DOHH2 (cell line): ENCODE measurements at regions not wholly inside any gene's neighbourhood (a gene's known extent, or its start where the extent isn't known, plus 50 kb on each side); places are given as distances from the start of the nearest gene placed in this dataset.

Source experiments
- H3F3A ChIP-seq: fragments of 200-600 bp; sonication (generic), shearing (Covaris generic); 2 replicates; pipeline ENCODE4 v1.6.0; 2016; ENCODE audit warnings: antibody characterized with exemption, mild to moderate bottlenecking; ENCODE audit not compliant: control insufficient read depth, insufficient read depth
- H3K27ac ChIP-seq: fragments of 200-600 bp; sonication (generic); 2 replicates; pipeline ENCODE4 v1.5.1; 2014; ENCODE audit warnings: low read depth, mild to moderate bottlenecking, low read length, moderate library complexity
- H3K27me3 ChIP-seq: fragments of 200-600 bp; sonication (generic); 2 replicates; pipeline ENCODE4 v1.6.1; 2014; ENCODE audit warnings: mild to moderate bottlenecking, low read length, mixed read lengths; ENCODE audit not compliant: control insufficient read depth
- H3K36me3 ChIP-seq: fragments of 200-600 bp; sonication (generic); 2 replicates; pipeline ENCODE4 v1.6.1; 2014; ENCODE audit warnings: mild to moderate bottlenecking, low read length, moderate library complexity, mixed read lengths; ENCODE audit not compliant: control insufficient read depth
- H3K4me1 ChIP-seq: fragments of 200-600 bp; sonication (generic); 2 replicates; pipeline ENCODE4 v1.6.1; 2014; ENCODE audit warnings: mild to moderate bottlenecking, low read length, mixed read lengths; ENCODE audit not compliant: control insufficient read depth
- H3K4me2 ChIP-seq: fragments of 200-600 bp; sonication (generic); 2 replicates; pipeline ENCODE4 v1.6.0; 2014; ENCODE audit warnings: mild to moderate bottlenecking, low read length, moderate library complexity
- H3K4me3 ChIP-seq: fragments of 200-600 bp; sonication (generic); 2 replicates; pipeline ENCODE4 v1.5.1; 2014; ENCODE audit warnings: mild to moderate bottlenecking, low read length, mixed read lengths
- H3K79me2 ChIP-seq: fragments of 200-600 bp; sonication (generic); 2 replicates; pipeline ENCODE4 v1.6.1; 2014; ENCODE audit warnings: mild to moderate bottlenecking, low read length, mixed read lengths; ENCODE audit not compliant: control insufficient read depth
- H3K9me2 ChIP-seq: fragments of 200-600 bp; sonication (generic); replicated peaks from 2 replicates; pipeline ENCODE4 v1.6.1; 2014; ENCODE audit warnings: mild to moderate bottlenecking, low read length, mixed read lengths; ENCODE audit not compliant: control insufficient read depth
- H3K9me3 ChIP-seq: fragments of 200-600 bp; sonication (generic); 2 replicates; pipeline ENCODE4 v1.6.1; 2014; ENCODE audit warnings: antibody characterized with exemption, low read length, mixed read lengths; ENCODE audit not compliant: control insufficient read depth, insufficient read depth
- H4K20me1 ChIP-seq: fragments of 200-600 bp; sonication (generic); 2 replicates; pipeline ENCODE4 v1.6.0; 2014; ENCODE audit warnings: low read depth, mild to moderate bottlenecking, antibody characterized with exemption, low read length, moderate library complexity; ENCODE audit not compliant: control insufficient read depth, insufficient read depth
- CTCF ChIP-seq: fragments of 200-600 bp; sonication (generic); IDR thresholded peaks from one replicate; pipeline ENCODE4 v1.5.1; 2014; ENCODE audit warnings: antibody characterized with exemption, mild to moderate bottlenecking, low read depth, low read length; ENCODE audit not compliant: poor library complexity, severe bottlenecking
- EZH2phosphoT487 ChIP-seq: fragments of 200-600 bp; sonication (generic); IDR thresholded peaks from 2 replicates; pipeline ENCODE4 v1.6.1; 2017; ENCODE audit warnings: borderline replicate concordance, mild to moderate bottlenecking, antibody characterized with exemption, low read length, moderate library complexity, mixed read lengths

- Histone ChIP-seq H3K4me1 (no peaks in the 10 kb centered on the region), H3F3A (no peaks in the 10 kb centered on the region), H3K9me3 (no peaks in the 10 kb centered on the region), H3K27me3 (no peaks in the 10 kb centered on the region), H3K36me3 (no peaks in the 10 kb centered on the region), H3K9me2 (no peaks in the 10 kb centered on the region), H4K20me1 (no peaks in the 10 kb centered on the region), H3K27ac (no peak overlapping the region), H3K4me3 (no peak overlapping the region), H3K4me2 (no peak overlapping the region), H3K79me2 (no peaks in the 10 kb centered on the region)
- TF ChIP-seq EZH2phosphoT487 (no peak), CTCF (peak; percentile 77)
Measured at GRCh38 chr12:126069549-126070165, 1004.4 kb downstream of the AACS start.

GRCh38 chr12:126076515-126076914 lies 1011.3 kb downstream of the AACS start:
- no peak overlapping the region for H3K4me2 ChIP-seq
- H3K27ac ChIP-seq = no peak overlapping the region
- no peaks in the 10 kb centered on the region for H3K9me3 ChIP-seq
- TF ChIP-seq EZH2phosphoT487 (no peak), CTCF (no peak)
- no peaks in the 10 kb centered on the region for H3F3A ChIP-seq
- H3K9me2 ChIP-seq = no peaks in the 10 kb centered on the region
- no peaks in the 10 kb centered on the region for H3K4me1 ChIP-seq
- H3K79me2 ChIP-seq = no peaks in the 10 kb centered on the region
- no peaks in the 10 kb centered on the region for H4K20me1 ChIP-seq
- no peak overlapping the region for H3K4me3 ChIP-seq
- H3K36me3 ChIP-seq = no peaks in the 10 kb centered on the region
- H3K27me3 ChIP-seq = no peaks in the 10 kb centered on the region

- Histone ChIP-seq H3K9me3 (no peaks in the 10 kb centered on the region), H4K20me1 (no peaks in the 10 kb centered on the region), H3F3A (no peaks in the 10 kb centered on the region), H3K4me1 (no peaks in the 10 kb centered on the region), H3K4me3 (no peak overlapping the region), H3K4me2 (no peak overlapping the region), H3K36me3 (no peaks in the 10 kb centered on the region), H3K27me3 (no peaks in the 10 kb centered on the region), H3K79me2 (no peaks in the 10 kb centered on the region), H3K27ac (no peak overlapping the region), H3K9me2 (no peaks in the 10 kb centered on the region)
- TF ChIP-seq CTCF (no peak), EZH2phosphoT487 (no peak)
Measured at GRCh38 chr12:126083926-126084325, 1018.7 kb downstream of the AACS start.
